GM12891 (cell line): ENCODE measurements at regions not wholly inside any gene's neighbourhood (a gene's known extent, or its start where the extent isn't known, plus 50 kb on each side); places are given as distances from the start of the nearest gene placed in this dataset.

Experiments
- PAX5 ChIP-seq: IDR thresholded peaks from 2 replicates; pipeline ENCODE4 v1.6.1; 2011; ENCODE audit warnings: low read length, moderate library complexity, mild to moderate bottlenecking; ENCODE audit not compliant: insufficient read depth, severe bottlenecking
- POLR2A ChIP-seq: IDR thresholded peaks from 2 replicates; pipeline ENCODE4 v1.6.1; 2011; ENCODE audit warnings: low read depth, low read length, control low read depth
- POLR2AphosphoS5 ChIP-seq: IDR thresholded peaks from 2 replicates; pipeline ENCODE4 v1.6.1; 2011; ENCODE audit warnings: low read depth, low read length, control low read depth
- POU2F2 ChIP-seq: IDR thresholded peaks from 2 replicates; pipeline ENCODE4 v1.6.1; 2011; ENCODE audit warnings: low read depth, mild to moderate bottlenecking, control low read depth, low read length, moderate library complexity
- SPI1 ChIP-seq: IDR thresholded peaks from 2 replicates; pipeline ENCODE4 v1.6.1; 2011; ENCODE audit warnings: low read depth, low read length, control low read depth
- TAF1 ChIP-seq: IDR thresholded peaks from 2 replicates; pipeline ENCODE4 v1.6.1; 2011; ENCODE audit warnings: low read depth, low read length, control low read depth

- TF ChIP-seq POLR2AphosphoS5 (no peak), POLR2A (no peak), SPI1 (no peak), POU2F2 (no peak), TAF1 (no peak), PAX5 (no peak)
These were observed 452.9 kb downstream of the SETD4 start for GRCh38 chr21:35607406-35607805.
